CD8-positive, alpha-beta memory T cell (primary cell): ENCODE measurements at regions not wholly inside any gene's neighbourhood (a gene's known extent, or its start where the extent isn't known, plus 50 kb on each side); places are given as distances from the start of the nearest gene placed in this dataset.
"Not testable (repeated sequence)": the region's sequence is repeated elsewhere in the genome, so short reads cannot be mapped to it uniquely, and the experiment has no call there.

ENCODE experiments used
- CTCF ChIA-PET: fragments of 350-600 bp; sonication (Branson Sonifier 250); formaldehyde crosslinking; loops from one replicate; lab custom pipeline; 2021; ENCODE audit warnings: antibody characterized with exemption; lab: Charles Lee
- POLR2A ChIA-PET: fragments of 350-600 bp; sonication (Branson Sonifier 250); formaldehyde crosslinking; loops from one replicate; lab custom pipeline; 2021; ENCODE audit warnings: antibody characterized with exemption; lab: Charles Lee
- DNase-seq, 5 donors: peaks; one replicate each; pipeline versions ENCODE4 v3.0.0 to v3.0.0-alpha.2; 2020 to 2022; ENCODE audit warnings: mixed read lengths in 1 of 5
- H3K27ac ChIP-seq: one replicate; pipeline ENCODE4 v1.7.0; 2013; ENCODE audit warnings: low read depth, mild to moderate bottlenecking, low read length, moderate library complexity
- H3K27me3 ChIP-seq: 2 replicates; pipeline ENCODE4 v1.7.0; 2013; ENCODE audit warnings: low read length, mild to moderate bottlenecking; ENCODE audit not compliant: insufficient read depth, poor library complexity, severe bottlenecking
- H3K36me3 ChIP-seq: 2 replicates; pipeline ENCODE4 v1.7.0; 2013; ENCODE audit warnings: mild to moderate bottlenecking, low read length, moderate library complexity; ENCODE audit not compliant: insufficient read depth
- H3K4me1 ChIP-seq: 2 replicates; pipeline ENCODE4 v1.7.0; 2013; ENCODE audit warnings: mild to moderate bottlenecking, low read length, moderate library complexity; ENCODE audit not compliant: insufficient read depth
- H3K4me3 ChIP-seq: 2 replicates; pipeline ENCODE4 v1.7.0; 2013; ENCODE audit warnings: mild to moderate bottlenecking, low read length
- H3K9me3 ChIP-seq: 2 replicates; pipeline ENCODE4 v1.7.0; 2013; ENCODE audit warnings: mild to moderate bottlenecking, low read length
- H3K27ac Mint-ChIP-seq, 8 donors: one replicate each; pipeline ENCODE4 v1.8.0; 2020 to 2021; ENCODE audit warnings: mixed read lengths in 8 of 8, mild to moderate bottlenecking in 6 of 8, inconsistent platforms in 3 of 8, moderate library complexity in 3 of 8
- H3K27me3 Mint-ChIP-seq, 2 donors: one replicate each; pipeline ENCODE4 v1.8.0; 2020 to 2021; ENCODE audit warnings: mixed read lengths in 2 of 2, mild to moderate bottlenecking in 1 of 2, moderate library complexity in 1 of 2
- H3K36me3 Mint-ChIP-seq, 3 donors: one replicate each; pipeline ENCODE4 v1.8.0; 2020 to 2021; ENCODE audit warnings: mixed read lengths in 3 of 3, inconsistent platforms in 1 of 3, mild to moderate bottlenecking in 1 of 3
- H3K4me1 Mint-ChIP-seq, 3 donors: one replicate each; pipeline ENCODE4 v1.8.0; 2020 to 2021; ENCODE audit warnings: mixed read lengths in 3 of 3, inconsistent platforms in 1 of 3, mild to moderate bottlenecking in 1 of 3
- H3K4me3 Mint-ChIP-seq, 7 donors: one replicate each; pipeline ENCODE4 v1.8.0; 2020 to 2021; ENCODE audit warnings: mixed read lengths in 7 of 7, mild to moderate bottlenecking in 6 of 7, moderate library complexity in 4 of 7, inconsistent platforms in 2 of 7
- H3K9me3 Mint-ChIP-seq, 5 donors: one replicate each; pipeline ENCODE4 v1.8.0; 2020 to 2022; ENCODE audit warnings: mixed read lengths in 5 of 5, mild to moderate bottlenecking in 3 of 5, moderate library complexity in 2 of 5, inconsistent platforms in 1 of 5

DNA sequence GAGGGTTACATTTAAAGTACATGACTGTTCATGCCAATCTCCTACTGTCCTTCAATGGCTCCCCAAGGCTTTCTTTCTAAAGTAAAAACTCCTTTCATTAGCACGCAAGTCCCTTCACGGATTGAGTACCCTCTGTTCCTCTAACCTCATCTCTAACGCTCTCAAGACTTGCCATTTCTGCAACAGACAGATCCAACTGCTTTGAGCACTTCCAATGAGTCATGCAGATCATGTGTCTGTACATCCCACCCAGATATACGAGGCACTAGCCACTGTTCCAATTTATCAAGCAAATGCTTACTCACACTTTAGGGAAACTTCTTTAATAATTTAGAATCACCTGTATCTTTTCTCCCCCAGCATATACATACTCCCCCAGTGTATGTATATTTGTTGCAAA lies 332.5 kb upstream of the ZFP42 start:
- no peaks in the 10 kb centered on the region for H3K9me3 ChIP-seq
- no peak overlapping the region for H3K4me3 Mint-ChIP-seq
- H3K4me1 Mint-ChIP-seq, result no peaks in the 10 kb centered on the region
- POLR2A ChIA-PET, result no interaction called here
- no peak for DNase-seq
- no peaks in the 10 kb centered on the region for H3K36me3 ChIP-seq
- no peaks in the 10 kb centered on the region for H3K36me3 Mint-ChIP-seq
- H3K9me3 Mint-ChIP-seq, result peaks cover 4 to 28% (median 19%) of the 10 kb centered on the region in 5 donors
- H3K27ac ChIP-seq, result no peak overlapping the region
- no peaks in the 10 kb centered on the region for H3K4me1 ChIP-seq
- CTCF ChIA-PET, result no interaction called here
- H3K27ac Mint-ChIP-seq, result no peak overlapping the region
- H3K27me3 Mint-ChIP-seq, result no peaks in the 10 kb centered on the region
- no peak overlapping the region for H3K4me3 ChIP-seq
- H3K27me3 ChIP-seq, result no peaks in the 10 kb centered on the region

DNA sequence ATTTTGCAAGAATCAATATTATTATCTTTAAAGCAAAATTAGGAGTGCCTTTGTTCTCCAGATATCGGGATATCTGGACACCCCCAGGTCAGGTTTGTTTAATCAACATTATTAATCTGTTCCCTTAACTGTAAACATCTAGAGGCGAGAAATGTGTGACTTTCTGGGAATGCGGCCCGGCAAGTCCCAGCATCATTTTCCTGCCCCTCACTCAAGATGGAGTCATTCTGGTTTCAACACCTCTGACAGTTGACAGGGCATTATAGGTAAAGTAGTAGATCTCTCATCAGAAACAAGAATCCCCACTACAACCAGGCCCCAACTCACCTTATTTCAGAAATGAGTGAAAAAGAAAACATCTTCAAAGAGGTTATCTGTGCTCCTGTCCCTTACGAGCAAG lies 331.6 kb upstream of the ZFP42 start:
- H3K4me1 Mint-ChIP-seq, result no peaks in the 10 kb centered on the region
- Histone ChIP-seq H3K9me3 (no peaks in the 10 kb centered on the region), H3K27ac (no peak overlapping the region), H3K36me3 (no peaks in the 10 kb centered on the region), H3K4me3 (no peak overlapping the region), H3K27me3 (no peaks in the 10 kb centered on the region), H3K4me1 (no peaks in the 10 kb centered on the region)
- CTCF ChIA-PET, result no interaction called here
- POLR2A ChIA-PET, result no interaction called here
- H3K27ac Mint-ChIP-seq, result no peak overlapping the region
- no peaks in the 10 kb centered on the region for H3K36me3 Mint-ChIP-seq
- H3K4me3 Mint-ChIP-seq, result no peak overlapping the region
- H3K9me3 Mint-ChIP-seq, result peaks cover 4 to 28% (median 19%) of the 10 kb centered on the region in 5 donors
- H3K27me3 Mint-ChIP-seq, result no peaks in the 10 kb centered on the region
- DNase-seq, result no peak

DNA sequence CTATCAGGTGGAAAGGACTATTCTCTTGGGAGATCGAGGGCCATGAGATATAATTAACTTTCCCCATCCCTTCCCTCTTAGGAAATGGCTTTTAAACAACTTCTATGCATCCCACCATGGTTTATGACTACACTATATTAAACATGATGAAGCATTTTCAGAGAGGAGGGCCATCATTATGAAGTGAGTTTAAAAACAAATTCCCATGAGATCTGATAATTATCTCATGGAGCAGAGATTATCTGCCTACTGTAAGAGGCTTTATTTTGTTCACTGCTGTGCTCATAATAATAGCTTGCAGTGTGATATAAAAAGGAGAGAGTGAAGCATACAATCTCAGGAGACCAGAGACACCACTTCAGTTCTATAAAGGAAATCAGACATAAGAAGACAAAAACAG lies 330.5 kb upstream of the ZFP42 start:
- no peaks in the 10 kb centered on the region for H3K4me1 Mint-ChIP-seq
- H3K9me3 Mint-ChIP-seq, result peaks cover 4 to 28% (median 19%) of the 10 kb centered on the region in 5 donors
- H3K27ac Mint-ChIP-seq, result no peak overlapping the region
- H3K36me3 Mint-ChIP-seq, result no peaks in the 10 kb centered on the region
- no peaks in the 10 kb centered on the region for H3K9me3 ChIP-seq
- no peak overlapping the region for H3K4me3 Mint-ChIP-seq
- H3K27me3 ChIP-seq, result no peaks in the 10 kb centered on the region
- H3K36me3 ChIP-seq, result no peaks in the 10 kb centered on the region
- DNase-seq, result no peak
- ChIA-PET POLR2A (no interaction called here), CTCF (no interaction called here)
- H3K4me1 ChIP-seq, result no peaks in the 10 kb centered on the region
- no peak overlapping the region for H3K4me3 ChIP-seq
- H3K27ac ChIP-seq, result no peak overlapping the region
- H3K27me3 Mint-ChIP-seq, result no peaks in the 10 kb centered on the region

DNA sequence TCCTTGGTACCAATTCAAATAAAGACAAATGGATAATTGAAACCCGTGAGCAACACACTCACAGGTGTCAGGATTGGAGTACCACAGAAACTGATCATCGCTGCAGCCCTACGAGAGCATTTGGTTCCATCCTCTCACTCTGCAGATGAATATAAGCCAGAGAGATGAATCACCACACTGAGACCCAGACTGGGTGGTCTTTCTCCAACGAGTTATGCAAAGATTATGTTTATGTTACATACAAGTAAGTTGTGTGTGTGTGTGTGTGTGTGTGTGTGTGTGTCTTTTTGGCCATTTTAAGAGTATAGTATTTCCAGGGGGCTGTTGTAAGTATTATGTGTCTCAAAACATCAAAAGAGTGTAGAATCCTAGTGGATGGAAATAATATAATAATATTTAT lies 329.5 kb upstream of the ZFP42 start:
- Mint-ChIP-seq H3K27ac (no peak overlapping the region), H3K27me3 (no peaks in the 10 kb centered on the region), H3K4me1 (no peaks in the 10 kb centered on the region), H3K9me3 (peaks cover 9 to 29% (median 22%) of the 10 kb centered on the region in 5 donors), H3K36me3 (no peaks in the 10 kb centered on the region), H3K4me3 (no peak overlapping the region)
- Histone ChIP-seq H3K36me3 (no peaks in the 10 kb centered on the region), H3K27ac (no peak overlapping the region), H3K27me3 (no peaks in the 10 kb centered on the region), H3K4me1 (no peaks in the 10 kb centered on the region), H3K9me3 (no peaks in the 10 kb centered on the region), H3K4me3 (no peak overlapping the region)
- ChIA-PET POLR2A (no interaction called here), CTCF (no interaction called here)
- DNase-seq, result no peak

- Histone ChIP-seq H3K4me1 (no peaks in the 10 kb centered on the region), H3K9me3 (no peaks in the 10 kb centered on the region), H3K36me3 (no peaks in the 10 kb centered on the region), H3K27ac (no peak overlapping the region), H3K27me3 (no peaks in the 10 kb centered on the region), H3K4me3 (no peak overlapping the region)
- Mint-ChIP-seq H3K9me3 (peaks cover 11 to 27% (median 22%) of the 10 kb centered on the region in 5 donors), H3K4me3 (no peak overlapping the region), H3K27me3 (no peaks in the 10 kb centered on the region), H3K27ac (no peak overlapping the region), H3K4me1 (no peaks in the 10 kb centered on the region), H3K36me3 (no peaks in the 10 kb centered on the region)
- ChIA-PET CTCF (no interaction called here), POLR2A (no interaction called here)
- no peak for DNase-seq
These were observed 328.7 kb upstream of the ZFP42 start for GRCh38 chr4:187666697-187667494.

DNA sequence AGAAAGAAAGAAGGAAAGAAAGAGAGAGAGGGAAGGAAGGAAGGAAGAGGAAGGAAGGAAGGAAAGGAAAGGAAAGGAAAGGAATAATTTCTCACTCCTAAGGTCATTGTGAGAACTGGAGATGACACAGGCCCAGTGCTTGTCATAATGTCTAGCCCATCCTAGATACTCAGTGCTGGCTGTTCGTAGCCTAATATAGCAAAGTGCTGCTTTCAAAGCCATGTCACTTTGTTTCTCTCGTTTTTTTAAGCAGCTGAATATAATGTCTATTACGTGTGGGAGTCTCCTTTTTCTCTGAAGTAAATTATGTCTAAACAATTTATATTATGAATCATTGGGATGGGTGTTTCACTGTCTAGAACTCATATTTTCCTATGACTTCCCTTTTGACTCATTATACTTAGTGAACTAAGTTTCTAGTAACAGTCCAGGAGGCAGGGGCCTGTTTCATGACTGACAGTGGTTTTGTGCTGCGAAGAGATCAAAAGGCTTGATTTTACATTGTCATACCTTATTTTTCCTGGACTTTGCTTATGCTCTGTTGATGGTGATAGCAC lies 327.0 kb upstream of the ZFP42 start:
- peaks cover 9 to 23% (median 14%) of the 10 kb centered on the region in 5 donors for H3K9me3 Mint-ChIP-seq
- no peak overlapping the region for H3K27ac Mint-ChIP-seq
- H3K36me3 Mint-ChIP-seq, result no peaks in the 10 kb centered on the region
- no peaks in the 10 kb centered on the region for H3K4me1 Mint-ChIP-seq
- DNase-seq, result no peak
- H3K4me3 Mint-ChIP-seq, result no peak overlapping the region
- POLR2A ChIA-PET, result no interaction called here
- H3K27me3 Mint-ChIP-seq, result no peaks in the 10 kb centered on the region
- Histone ChIP-seq H3K27ac (no peak overlapping the region), H3K4me3 (no peak overlapping the region), H3K36me3 (no peaks in the 10 kb centered on the region), H3K27me3 (no peaks in the 10 kb centered on the region), H3K9me3 (no peaks in the 10 kb centered on the region), H3K4me1 (no peaks in the 10 kb centered on the region)
- CTCF ChIA-PET, result no interaction called here

- DNase-seq, H3K36me3 Mint-ChIP-seq, H3K27ac Mint-ChIP-seq, H3K9me3 ChIP-seq, CTCF ChIA-PET, H3K4me1 ChIP-seq, H3K4me3 ChIP-seq, H3K36me3 ChIP-seq, H3K27me3 Mint-ChIP-seq, H3K4me1 Mint-ChIP-seq, POLR2A ChIA-PET, H3K4me3 Mint-ChIP-seq, H3K27ac ChIP-seq, H3K27me3 ChIP-seq: not testable (repeated sequence)
- H3K9me3 Mint-ChIP-seq, result peaks cover 9 to 18% (median 15%) of the 10 kb centered on the region in 5 donors
These were observed 324.1 kb upstream of the ZFP42 start for GRCh38 chr4:187671521-187671920.

DNA sequence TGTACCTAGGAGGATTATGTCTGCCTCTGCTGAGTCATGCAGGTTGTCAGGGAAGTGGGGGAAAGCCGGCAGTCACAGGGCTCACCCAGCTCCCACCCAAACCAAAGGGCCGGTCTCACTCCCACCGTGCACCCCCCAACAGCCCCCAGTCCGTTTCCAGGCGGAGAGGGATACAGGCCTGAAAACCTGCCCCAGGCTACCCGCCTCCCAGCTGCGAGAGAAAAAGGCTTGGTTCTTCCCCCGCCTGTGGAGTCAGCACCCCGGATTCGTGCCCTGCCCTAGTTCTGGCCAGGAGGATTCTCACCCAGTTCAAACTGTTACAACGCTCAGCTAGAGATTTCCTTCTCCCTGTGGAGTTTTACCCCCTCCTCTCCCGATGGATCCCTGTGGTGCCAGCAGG lies 323.6 kb upstream of the ZFP42 start:
- H3K27ac Mint-ChIP-seq, H3K36me3 Mint-ChIP-seq, H3K27ac ChIP-seq, H3K9me3 ChIP-seq, H3K4me1 Mint-ChIP-seq, DNase-seq, H3K4me3 ChIP-seq, H3K27me3 Mint-ChIP-seq, H3K4me3 Mint-ChIP-seq, H3K27me3 ChIP-seq, H3K4me1 ChIP-seq, POLR2A ChIA-PET, CTCF ChIA-PET, H3K36me3 ChIP-seq: not testable (repeated sequence)
- H3K9me3 Mint-ChIP-seq, result peaks cover 9 to 15% (median 13%) of the 10 kb centered on the region in 5 donors
